HTR-8/SVneo (cell line): ENCODE measurements at regions not wholly inside any gene's neighbourhood (a gene's known extent, or its start where the extent isn't known, plus 50 kb on each side); places are given as distances from the start of the nearest gene placed in this dataset.

ENCODE experiments used
- DNase-seq: peaks from one replicate; pipeline ENCODE4 v3.0.0; 2011; ENCODE audit warnings: low spot score, mixed read lengths; ENCODE audit not compliant: insufficient read length
- FAIRE-seq: peaks from 2 replicates; lab custom pipeline; 2011; peaks lifted over from hg19 to GRCh38; lab: Jason Lieb, UNC

GRCh38 chr6:4319981-4320683, 184.8 kb upstream of the ECI2 start:
- FAIRE-seq, result no peak
- peak; percentile 13 for DNase-seq

GRCh38 chr6:4318321-4318720, 182.9 kb upstream of the ECI2 start:
- no peak for DNase-seq
- FAIRE-seq, result no peak

- peak; percentile 80 for FAIRE-seq
- DNase-seq, result peak; percentile 79
These were observed 181.6 kb upstream of the ECI2 start for GRCh38 chr6:4316867-4317400.

- FAIRE-seq, result no peak
- DNase-seq, result no peak
These were observed 178.9 kb upstream of the ECI2 start for GRCh38 chr6:4314201-4314707.

- peak; percentile 76 for FAIRE-seq
- DNase-seq, result peak; percentile 53
These were observed 177.8 kb upstream of the ECI2 start for GRCh38 chr6:4313044-4313686.

- DNase-seq, result no peak
- no peak for FAIRE-seq
These were observed 176.8 kb upstream of the ECI2 start for GRCh38 chr6:4311976-4312860.

- no peak for FAIRE-seq
- no peak for DNase-seq
These were observed 174.2 kb upstream of the ECI2 start for GRCh38 chr6:4309540-4309939.

GRCh38 chr6:4308364-4308763, 173.0 kb upstream of the ECI2 start:
- DNase-seq, result no peak
- FAIRE-seq, result no peak

GRCh38 chr6:4304927-4305455, 169.6 kb upstream of the ECI2 start:
- no peak for DNase-seq
- no peak for FAIRE-seq

GRCh38 chr6:4303638-4304037, 168.3 kb upstream of the ECI2 start:
- FAIRE-seq (no peak), DNase-seq (no peak)

- no peak for FAIRE-seq
These were observed 167.1 kb upstream of the ECI2 start for GRCh38 chr6:4302524-4302923.

GRCh38 chr6:4301871-4302270, 166.5 kb upstream of the ECI2 start:
- DNase-seq, result no peak

More at GRCh38 chr6:4302524-4302923, 167.1 kb upstream of the ECI2 start:
- DNase-seq, result no peak

GRCh38 chr6:4300917-4301316, 165.5 kb upstream of the ECI2 start:
- DNase-seq, result no peak
- FAIRE-seq, result no peak

More at GRCh38 chr6:4301871-4302270, 166.5 kb upstream of the ECI2 start:
- no peak for FAIRE-seq

GRCh38 chr6:4299476-4299875, 164.1 kb upstream of the ECI2 start:
- FAIRE-seq, result no peak
- no peak for DNase-seq

- no peak for FAIRE-seq
These were observed 162.0 kb upstream of the ECI2 start for GRCh38 chr6:4297348-4297747.

GRCh38 chr6:4296552-4296951, 161.2 kb upstream of the ECI2 start:
- FAIRE-seq (no peak), DNase-seq (no peak)

More at GRCh38 chr6:4297348-4297747, 162.0 kb upstream of the ECI2 start:
- no peak for DNase-seq

GRCh38 chr6:4295783-4296155, 160.4 kb upstream of the ECI2 start:
- FAIRE-seq (no peak), DNase-seq (no peak)

GRCh38 chr6:4295058-4295782, 159.8 kb upstream of the ECI2 start:
- FAIRE-seq (no peak), DNase-seq (no peak)

GRCh38 chr6:4294636-4295035, 159.3 kb upstream of the ECI2 start:
- DNase-seq (no peak), FAIRE-seq (no peak)
